ENCODE measurements at regions not wholly inside any gene's neighbourhood (a gene's known extent, or its start where the extent isn't known, plus 50 kb on each side); places are given as distances from the start of the nearest gene placed in this dataset.

DNA sequence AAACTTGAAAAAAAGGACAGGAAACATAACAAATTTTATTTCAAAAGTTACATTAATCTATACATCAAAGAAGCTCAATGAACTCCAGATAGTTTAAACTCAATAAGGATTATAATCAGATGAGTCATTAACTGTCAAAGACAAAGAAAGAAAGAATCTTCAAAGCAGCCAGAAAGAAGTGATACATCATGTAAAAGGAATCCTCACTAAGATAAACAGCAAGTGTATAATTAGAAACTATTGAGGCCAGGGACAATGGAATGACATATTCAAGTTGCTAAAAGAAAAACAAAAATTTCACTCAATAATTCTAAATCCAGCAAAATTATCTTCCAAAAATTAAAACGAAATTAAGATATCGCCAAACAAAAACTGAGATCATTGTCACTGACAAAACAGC lies 161.6 kb upstream of the NWD2 start:
- ChIA-PET POLR2A (no interaction called here), CTCF (ENCODE audit: low intra/inter-chr PET ratio) (no interaction called here)
- Histone ChIP-seq H3K79me2 (ENCODE audit: control insufficient read depth, insufficient read depth, low read length) (no peaks in the 10 kb centered on the region), H3K36me3 (ENCODE audit: control insufficient read depth, insufficient read depth, low read length) (no peaks in the 10 kb centered on the region), H3K4me1 (replicated peaks in 1 of 2; ENCODE audit: control insufficient read depth in 2 of 2, insufficient read depth in 2 of 2, low read length in 2 of 2) (no peaks in the 10 kb centered on the region), H2AFZ (ENCODE audit: low read depth, low read length) (no peak overlapping the region), H3K9me3 (replicated peaks; ENCODE audit: control insufficient read depth, insufficient read depth, low read depth, low read length) (no peaks in the 10 kb centered on the region; the same call in 1 of the 2 replicates), H3K9ac (ENCODE audit: insufficient read depth in 1 of 2, low read depth in 2 of 2, low read length in 2 of 2) (no peak overlapping the region), H4K20me1 (replicated peaks; ENCODE audit: control insufficient read depth, insufficient read depth, low read length) (no peaks in the 10 kb centered on the region), H3K27me3 (ENCODE audit: control insufficient read depth in 2 of 2, insufficient read depth in 2 of 2, low read length in 2 of 2) (no peaks in the 10 kb centered on the region), H3K4me2 (ENCODE audit: insufficient read depth, low read length) (no peak overlapping the region), H3K9me1 (ENCODE audit: control insufficient read depth, insufficient read depth, low read length) (no peaks in the 10 kb centered on the region), H3K4me3 (no peak overlapping the region), H3K27ac (ENCODE audit: extremely low read depth, low read depth, low read length) (no peak overlapping the region)
- TF ChIP-seq EGR1 (conservative IDR thresholded peaks at IDR 0.05), result no peak
- no peak for TF ChIP-seq LCOR (CRISPR knock-in tag; IDR thresholded peaks at IDR 0.05)
- TF ChIP-seq ZNF507 (tag; conservative IDR thresholded peaks at IDR 0.05), result no peak
- no peak for TF ChIP-seq PHB2 (IDR thresholded peaks at IDR 0.05; ENCODE audit: low read depth)
- no peak for TF ChIP-seq SMAD1 (IDR thresholded peaks at IDR 0.05; ENCODE audit: low read depth, low read length, partially characterized antibody)
- no peak for TF ChIP-seq POLR3G (IDR thresholded peaks at IDR 0.05; ENCODE audit: extremely low read depth, insufficient read length, insufficient replicate concordance)
- TF ChIP-seq ZNF324 (CRISPR knock-in tag; IDR thresholded peaks at IDR 0.05), result no peak
- no peak for TF ChIP-seq RB1 (IDR thresholded peaks at IDR 0.05; ENCODE audit: low read depth)
- TF ChIP-seq SRSF1 (IDR thresholded peaks at IDR 0.05; ENCODE audit: low read depth, low read length), result no peak
- TF ChIP-seq FOXK1 (CRISPR knock-in tag; IDR thresholded peaks at IDR 0.05; ENCODE audit: borderline replicate concordance), result no peak
- TF ChIP-seq ZNF165 (CRISPR knock-in tag; IDR thresholded peaks at IDR 0.05; ENCODE audit: borderline replicate concordance), result no peak
- TF ChIP-seq ARID1B (IDR thresholded peaks at IDR 0.05), result no peak
- no peak for TF ChIP-seq GTF2F1 (IDR thresholded peaks at IDR 0.05; ENCODE audit: low read depth, low read length)
- no peak for TF ChIP-seq NUFIP1 (IDR thresholded peaks at IDR 0.05; ENCODE audit: partially characterized antibody)
- no peak for TF ChIP-seq KLF13 (tag; IDR thresholded peaks at IDR 0.05; ENCODE audit: borderline replicate concordance, low read depth)
- TF ChIP-seq, protein P1, sequence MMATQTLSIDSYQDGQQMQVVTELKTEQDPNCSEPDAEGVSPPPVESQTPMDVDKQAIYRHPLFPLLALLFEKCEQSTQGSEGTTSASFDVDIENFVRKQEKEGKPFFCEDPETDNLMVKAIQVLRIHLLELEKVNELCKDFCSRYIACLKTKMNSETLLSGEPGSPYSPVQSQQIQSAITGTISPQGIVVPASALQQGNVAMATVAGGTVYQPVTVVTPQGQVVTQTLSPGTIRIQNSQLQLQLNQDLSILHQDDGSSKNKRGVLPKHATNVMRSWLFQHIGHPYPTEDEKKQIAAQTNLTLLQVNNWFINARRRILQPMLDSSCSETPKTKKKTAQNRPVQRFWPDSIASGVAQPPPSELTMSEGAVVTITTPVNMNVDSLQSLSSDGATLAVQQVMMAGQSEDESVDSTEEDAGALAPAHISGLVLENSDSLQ (IDR thresholded peaks at IDR 0.05), result no peak
- intact Hi-C loops (cut with micrococcal nuclease) (no loop called here), in situ Hi-C loops (cut with MboI) (no loop called here)
- DNase-seq (ENCODE audit: extremely low read depth in 1 of 4, low spot score in 3 of 4) (no peak), FAIRE-seq (no peak), ATAC-seq (no peak)
- BruUV-seq (replicated peaks), result no TSS peak
- 0% methylated on average over 2 of the region's 2 CpGs for WGBS (ENCODE audit: insufficient coverage, low coverage, missing lambda C conversion rate)
